ENCODE measurements at regions not wholly inside any gene's neighbourhood (a gene's known extent, or its start where the extent isn't known, plus 50 kb on each side); places are given as distances from the start of the nearest gene placed in this dataset.

DNA sequence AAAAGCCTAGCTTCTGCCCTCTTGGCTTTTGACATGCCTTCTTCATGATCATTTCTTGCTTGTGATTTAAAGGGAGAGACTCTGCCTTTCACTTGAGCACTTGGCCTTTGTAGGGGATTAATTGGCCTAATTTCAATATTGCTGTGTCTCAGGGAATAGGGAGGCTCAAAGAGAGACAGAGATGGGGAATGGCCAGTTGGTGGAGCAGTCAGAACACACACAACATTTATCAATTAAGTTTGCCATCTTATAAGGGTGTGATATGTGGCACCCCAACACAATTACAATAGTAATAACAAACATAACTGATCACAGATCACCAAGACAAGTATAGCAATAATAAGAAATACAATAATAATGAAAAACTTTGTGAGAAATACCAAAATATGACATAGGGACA, 122.5 kb upstream of the VCX start:
- Histone ChIP-seq H3K36me3 (no peaks in the 10 kb centered on the region), H3K27me3 (replicated peaks; ENCODE audit: insufficient read depth) (no peaks in the 10 kb centered on the region), H3K27ac (no peak overlapping the region), H3K4me3 (no peak overlapping the region), H3K9me3 (no peaks in the 10 kb centered on the region), H3K4me1 (replicated peaks) (no peaks in the 10 kb centered on the region)
- DNase-seq (ENCODE audit: low spot score), result no peak
- TF ChIP-seq CTCF (IDR thresholded peaks at IDR 0.05) (no peak), POLR2AphosphoS5 (IDR thresholded peaks at IDR 0.05) (no peak), POLR2A (IDR thresholded peaks at IDR 0.05) (no peak)
- intact Hi-C loops (cut with DNase I), result no loop called here

GRCh38 chrX:7714351-7714750, 128.6 kb upstream of the VCX start:
- Histone ChIP-seq H3K9me3 (no peaks in the 10 kb centered on the region), H3K36me3 (no peaks in the 10 kb centered on the region), H3K27ac (no peak overlapping the region), H3K27me3 (replicated peaks; ENCODE audit: insufficient read depth) (no peaks in the 10 kb centered on the region), H3K4me3 (no peak overlapping the region), H3K4me1 (replicated peaks) (no peaks in the 10 kb centered on the region)
- WGBS, result 20% methylated on average over 2 of the region's 2 CpGs
- intact Hi-C loops (cut with DNase I), result no loop called here
- TF ChIP-seq POLR2AphosphoS5 (IDR thresholded peaks at IDR 0.05) (no peak), POLR2A (IDR thresholded peaks at IDR 0.05) (no peak), CTCF (IDR thresholded peaks at IDR 0.05) (no peak)
- DNase-seq (ENCODE audit: low spot score), result no peak

DNA sequence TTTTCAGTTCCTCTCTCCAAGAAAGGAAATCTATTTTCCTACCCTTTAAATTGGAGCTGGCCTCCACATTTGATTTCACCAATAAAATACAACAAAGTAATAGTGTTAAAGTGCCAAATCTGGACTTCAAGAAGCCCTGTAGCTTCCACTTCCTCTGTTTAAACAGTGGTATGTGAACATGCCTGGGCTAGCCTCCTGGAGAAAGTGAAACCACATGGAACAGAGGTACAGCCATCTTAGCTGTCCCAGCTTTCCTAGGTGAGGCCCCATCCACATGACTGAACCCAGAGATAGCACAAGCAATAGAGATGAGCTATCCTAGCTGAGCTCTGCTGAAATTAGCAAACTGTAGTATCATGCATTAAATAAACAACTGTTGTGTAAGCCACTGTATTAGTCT, 131.8 kb upstream of the VCX start:
- H3K9me3 ChIP-seq, result no peaks in the 10 kb centered on the region
- no peaks in the 10 kb centered on the region for H3K36me3 ChIP-seq
- H3K4me1 ChIP-seq (replicated peaks), result no peaks in the 10 kb centered on the region
- intact Hi-C loops (cut with DNase I), result no loop called here
- H3K4me3 ChIP-seq, result no peak overlapping the region
- TF ChIP-seq POLR2A (IDR thresholded peaks at IDR 0.05), result no peak
- TF ChIP-seq CTCF (IDR thresholded peaks at IDR 0.05), result no peak
- no peak for TF ChIP-seq POLR2AphosphoS5 (IDR thresholded peaks at IDR 0.05)
- H3K27me3 ChIP-seq (replicated peaks; ENCODE audit: insufficient read depth), result no peaks in the 10 kb centered on the region
- H3K27ac ChIP-seq, result no peak overlapping the region
- no peak for DNase-seq (ENCODE audit: low spot score)

- H3K4me1 ChIP-seq (replicated peaks), result no peaks in the 10 kb centered on the region
- intact Hi-C loops (cut with DNase I), result no loop called here
- no peak for TF ChIP-seq CTCF (IDR thresholded peaks at IDR 0.05)
- TF ChIP-seq POLR2AphosphoS5 (IDR thresholded peaks at IDR 0.05), result no peak
- TF ChIP-seq POLR2A (IDR thresholded peaks at IDR 0.05), result no peak
- 70% methylated on average over 4 of the region's 4 CpGs for WGBS
- no peak overlapping the region for H3K4me3 ChIP-seq
- no peaks in the 10 kb centered on the region for H3K36me3 ChIP-seq
- DNase-seq (ENCODE audit: low spot score), result no peak
- H3K9me3 ChIP-seq, result no peaks in the 10 kb centered on the region
- H3K27ac ChIP-seq, result no peak overlapping the region
- H3K27me3 ChIP-seq (replicated peaks; ENCODE audit: insufficient read depth), result no peaks in the 10 kb centered on the region
Measured at GRCh38 chrX:7709845-7710244, 133.1 kb upstream of the VCX start.

DNA sequence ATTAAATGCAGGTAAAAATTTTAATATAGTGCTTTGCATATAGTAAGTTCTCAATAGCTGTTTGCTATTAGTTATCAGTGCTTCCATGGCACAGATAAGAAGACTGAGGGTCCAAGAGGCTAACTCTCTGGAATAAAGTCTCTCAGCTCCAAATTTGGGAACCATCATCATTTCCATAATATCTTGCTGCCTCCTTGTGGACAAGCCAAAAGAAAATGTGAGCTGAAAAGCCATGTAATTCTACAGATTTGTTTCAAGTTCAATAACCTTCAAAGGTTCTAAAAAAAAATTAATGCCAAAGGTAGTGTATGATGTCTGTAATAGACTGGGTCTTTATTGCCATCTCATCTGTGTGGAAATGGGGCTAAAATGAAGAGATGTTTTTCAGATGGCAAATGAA, 136.9 kb upstream of the VCX start:
- TF ChIP-seq POLR2A (IDR thresholded peaks at IDR 0.05), result no peak
- TF ChIP-seq POLR2AphosphoS5 (IDR thresholded peaks at IDR 0.05), result no peak
- TF ChIP-seq CTCF (IDR thresholded peaks at IDR 0.05), result peak in 1 of 4 experiments; percentile 4
- no peak for DNase-seq (ENCODE audit: low spot score)
- no peak overlapping the region for H3K4me3 ChIP-seq
- H3K27ac ChIP-seq, result no peak overlapping the region
- H3K27me3 ChIP-seq (replicated peaks; ENCODE audit: insufficient read depth), result no peaks in the 10 kb centered on the region
- H3K9me3 ChIP-seq, result no peaks in the 10 kb centered on the region
- no peaks in the 10 kb centered on the region for H3K4me1 ChIP-seq (replicated peaks)
- intact Hi-C loops (cut with DNase I), result no loop called here
- no peaks in the 10 kb centered on the region for H3K36me3 ChIP-seq

All from prostate gland (tissue), 2 donors.